Immature natural killer cell (primary cell): ENCODE measurements at regions not wholly inside any gene's neighbourhood (a gene's known extent, or its start where the extent isn't known, plus 50 kb on each side); places are given as distances from the start of the nearest gene placed in this dataset.
"Not testable (repeated sequence)": the region's sequence is repeated elsewhere in the genome, so short reads cannot be mapped to it uniquely, and the experiment has no call there.

Experiments
- DNase-seq, 3 donors: peaks; one replicate each; pipeline ENCODE4 v3.0.0; 2022; ENCODE audit warnings: mixed read lengths in 1 of 3
- H3K27ac Mint-ChIP-seq, 6 donors: one replicate each; pipeline ENCODE4 v1.8.0; 2020; ENCODE audit warnings: mixed read lengths in 6 of 6, mild to moderate bottlenecking in 5 of 6, inconsistent platforms in 4 of 6, moderate library complexity in 3 of 6
- H3K27me3 Mint-ChIP-seq, 3 donors: one replicate each; pipeline ENCODE4 v1.8.0; 2020 to 2021; ENCODE audit warnings: low read depth in 3 of 3, mild to moderate bottlenecking in 3 of 3, mixed read lengths in 3 of 3, moderate library complexity in 3 of 3, inconsistent platforms in 1 of 3
- H3K36me3 Mint-ChIP-seq, 3 donors: one replicate each; pipeline ENCODE4 v1.8.0; 2020; ENCODE audit warnings: mixed read lengths in 3 of 3, inconsistent platforms in 2 of 3, mild to moderate bottlenecking in 2 of 3
- H3K4me1 Mint-ChIP-seq, 2 donors: one replicate each; pipeline ENCODE4 v1.8.0; 2020; ENCODE audit warnings: inconsistent platforms in 2 of 2, mild to moderate bottlenecking in 2 of 2, mixed read lengths in 2 of 2, moderate library complexity in 1 of 2
- H3K4me3 Mint-ChIP-seq, 5 donors: one replicate each; pipeline ENCODE4 v1.8.0; 2020; ENCODE audit warnings: mild to moderate bottlenecking in 5 of 5, mixed read lengths in 5 of 5, inconsistent platforms in 3 of 5, moderate library complexity in 3 of 5
- H3K9me3 Mint-ChIP-seq, 6 donors: one replicate each; pipeline ENCODE4 v1.8.0; 2020; ENCODE audit warnings: mild to moderate bottlenecking in 6 of 6, mixed read lengths in 6 of 6, inconsistent platforms in 4 of 6, moderate library complexity in 3 of 6

DNA sequence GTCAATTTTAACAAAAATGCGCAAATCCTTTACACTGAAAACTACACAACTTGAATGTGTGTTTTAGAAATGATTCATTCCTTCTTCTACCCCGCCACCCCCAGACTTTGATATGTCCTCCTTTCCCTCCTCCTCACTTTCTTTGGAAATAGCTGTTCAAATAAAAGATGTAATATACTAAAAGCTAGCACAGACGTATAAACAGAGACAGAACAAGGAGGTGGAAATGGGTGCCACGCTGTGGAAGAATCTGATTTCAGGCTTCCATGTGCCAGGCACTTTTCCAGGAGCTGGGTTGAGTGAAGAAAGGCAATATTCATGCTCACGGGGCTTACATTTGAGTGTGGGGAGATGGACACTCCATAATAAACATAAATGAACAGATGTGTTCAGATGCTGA is 246.6 kb downstream of the ZNF92 start:
- not testable (repeated sequence) for H3K27ac Mint-ChIP-seq, DNase-seq, H3K27me3 Mint-ChIP-seq, H3K9me3 Mint-ChIP-seq, H3K4me3 Mint-ChIP-seq, H3K36me3 Mint-ChIP-seq, H3K4me1 Mint-ChIP-seq

DNA sequence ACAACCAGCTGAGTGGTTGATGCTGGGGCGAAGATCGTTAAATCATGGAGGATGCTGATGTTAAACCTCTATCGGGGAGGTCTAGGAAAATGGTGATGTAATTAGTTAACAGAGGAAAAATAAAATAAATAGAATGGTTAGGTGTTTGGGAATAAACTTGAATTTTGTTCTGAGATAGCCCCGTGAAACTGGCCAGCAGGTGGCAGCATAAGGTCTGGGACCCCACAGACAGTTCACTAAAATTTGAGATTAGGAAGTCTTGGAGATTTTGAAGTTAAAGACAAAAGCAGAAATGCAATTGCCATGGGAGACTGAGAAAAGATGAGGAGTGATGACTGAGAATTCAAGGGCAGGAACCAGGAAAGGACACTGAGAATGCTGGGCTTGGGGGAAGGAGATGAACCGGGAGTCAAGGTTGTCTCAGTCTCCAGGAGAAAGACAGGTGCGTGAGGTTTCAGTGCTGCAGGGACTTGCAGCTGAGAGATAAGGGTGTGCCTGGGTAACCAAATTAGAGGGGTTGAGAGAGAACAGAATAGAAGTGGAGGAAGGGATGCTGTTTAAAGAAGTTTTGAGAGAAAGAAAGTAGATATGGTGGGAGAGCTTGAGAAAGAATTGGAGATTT is 248.0 kb downstream of the ZNF92 start:
- H3K27me3 Mint-ChIP-seq, H3K9me3 Mint-ChIP-seq, H3K4me1 Mint-ChIP-seq, H3K4me3 Mint-ChIP-seq, H3K36me3 Mint-ChIP-seq, H3K27ac Mint-ChIP-seq: not testable (repeated sequence)
- DNase-seq, result peak in 2 of 3 donors; percentile 3 to 16

DNA sequence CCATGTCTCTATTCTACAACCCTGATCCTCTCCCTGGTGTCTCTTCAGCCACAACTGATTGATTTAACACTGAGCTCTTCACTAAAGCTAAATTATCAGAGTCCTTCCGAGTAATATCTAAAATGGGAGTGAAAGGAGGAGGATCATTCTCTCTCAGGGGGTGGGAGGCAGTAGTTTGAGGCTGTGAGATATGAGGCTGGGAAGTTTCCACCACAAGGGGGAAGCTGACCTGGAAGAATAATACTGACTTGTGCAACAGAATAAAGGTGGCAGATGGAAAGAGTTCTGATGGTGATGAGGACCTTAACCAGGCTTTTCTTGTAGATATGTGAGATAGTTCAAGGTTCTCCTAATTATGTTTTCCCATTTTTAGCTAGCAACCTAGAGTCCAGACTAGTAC is 241.6 kb upstream of the VKORC1L1 start:
- not testable (repeated sequence) for DNase-seq, H3K4me3 Mint-ChIP-seq, H3K36me3 Mint-ChIP-seq, H3K9me3 Mint-ChIP-seq, H3K4me1 Mint-ChIP-seq, H3K27me3 Mint-ChIP-seq, H3K27ac Mint-ChIP-seq

DNA sequence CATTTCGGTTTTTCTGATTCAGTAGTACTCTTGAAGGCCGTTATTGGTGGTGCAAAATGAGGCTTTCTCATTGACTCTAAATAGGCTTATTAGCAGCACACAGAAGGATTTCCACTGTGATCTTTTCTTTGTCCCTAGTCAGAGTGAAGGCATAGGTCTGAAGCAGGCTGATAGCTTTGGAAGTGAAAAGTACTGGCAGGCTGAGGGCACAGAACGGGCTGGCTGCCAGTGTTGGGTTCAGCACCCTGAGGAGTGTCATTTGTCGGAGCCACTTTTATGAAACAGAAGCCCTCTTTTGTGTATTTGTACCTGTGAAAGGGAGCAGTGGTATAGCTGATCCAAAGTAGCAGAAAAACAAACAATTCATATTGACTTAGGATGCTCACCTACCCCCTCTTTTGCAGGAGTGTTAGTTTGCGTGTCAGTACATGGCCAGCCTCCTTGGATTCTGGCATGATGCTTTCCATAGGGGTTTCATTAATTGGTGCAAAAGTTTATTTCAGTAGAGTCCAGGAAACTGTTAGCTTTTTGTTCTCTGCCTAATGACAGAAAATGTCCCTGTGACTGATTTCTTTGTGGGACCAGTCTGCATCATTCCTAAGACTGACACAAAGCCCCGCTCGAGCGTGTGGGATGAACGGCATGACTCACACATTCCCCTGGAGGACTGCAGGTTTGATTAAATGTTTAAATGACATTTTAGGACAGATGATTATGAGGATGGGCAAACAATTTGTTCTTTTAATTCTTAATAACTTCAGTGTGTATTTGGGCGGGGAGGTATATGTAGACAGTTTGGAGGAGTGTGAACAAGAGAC is 239.1 kb upstream of the VKORC1L1 start:
- H3K4me3 Mint-ChIP-seq, H3K4me1 Mint-ChIP-seq, DNase-seq, H3K27me3 Mint-ChIP-seq, H3K9me3 Mint-ChIP-seq, H3K36me3 Mint-ChIP-seq, H3K27ac Mint-ChIP-seq: not testable (repeated sequence)

DNA sequence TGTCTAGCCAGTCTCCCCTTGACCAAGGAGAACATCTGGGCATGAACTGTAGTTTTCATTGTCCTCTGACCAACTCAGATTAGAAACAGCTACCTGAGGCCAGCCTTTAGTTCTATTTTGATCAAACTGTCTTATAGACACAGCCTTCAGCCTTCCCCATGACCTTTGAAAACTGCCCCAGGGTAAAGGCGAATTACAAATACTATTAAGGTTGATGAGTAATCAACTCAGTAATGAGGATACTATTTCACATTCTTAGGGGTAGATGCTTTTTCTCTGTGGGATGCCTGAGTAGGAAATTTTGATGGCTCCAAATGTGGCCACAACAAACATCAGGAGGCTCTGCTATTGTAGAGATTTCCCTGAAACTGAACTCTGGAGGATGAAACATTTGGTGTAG is 234.0 kb upstream of the VKORC1L1 start:
- H3K36me3 Mint-ChIP-seq, H3K4me1 Mint-ChIP-seq, H3K4me3 Mint-ChIP-seq, H3K27me3 Mint-ChIP-seq, DNase-seq, H3K27ac Mint-ChIP-seq, H3K9me3 Mint-ChIP-seq: not testable (repeated sequence)

DNA sequence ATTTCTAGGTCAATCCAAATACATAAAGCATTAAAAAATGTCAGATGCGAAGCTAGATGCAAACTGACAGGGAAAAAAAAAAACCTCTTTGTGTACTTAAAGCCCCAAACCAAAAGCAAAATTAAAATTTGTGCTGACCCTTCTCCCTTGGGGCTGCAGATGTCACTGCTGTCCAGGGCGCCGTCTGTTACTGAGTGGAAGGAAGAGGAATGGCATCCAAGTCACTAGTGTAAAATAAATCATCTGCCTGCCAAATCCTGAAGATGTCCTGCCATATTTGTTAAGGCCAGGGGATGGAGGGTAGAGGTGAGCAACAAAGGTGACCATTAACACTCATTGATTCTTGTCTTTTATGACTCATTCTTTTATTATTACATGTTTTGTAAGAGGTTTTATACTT is 233.2 kb upstream of the VKORC1L1 start:
- not testable (repeated sequence) for H3K27me3 Mint-ChIP-seq, H3K27ac Mint-ChIP-seq, H3K9me3 Mint-ChIP-seq, H3K4me1 Mint-ChIP-seq, DNase-seq, H3K4me3 Mint-ChIP-seq, H3K36me3 Mint-ChIP-seq

DNA sequence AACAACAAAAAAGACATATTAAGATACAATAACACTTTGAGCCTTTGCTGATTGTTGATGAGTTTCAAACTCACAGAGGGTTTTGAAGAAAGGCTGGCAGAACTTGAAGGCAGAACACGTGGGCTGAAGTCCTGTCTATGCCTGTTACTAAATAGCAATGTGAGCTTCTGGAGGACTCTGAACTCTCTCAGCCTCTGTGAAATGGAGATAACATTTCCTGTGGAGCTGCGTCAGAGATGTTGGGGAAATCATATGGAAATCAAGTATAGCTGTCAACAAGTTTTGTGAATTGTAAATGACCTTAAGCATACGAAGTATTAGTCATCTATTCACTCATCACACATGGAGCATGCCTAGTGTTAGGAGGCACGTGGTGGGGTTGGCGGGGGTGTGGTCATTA is 229.4 kb upstream of the VKORC1L1 start:
- not testable (repeated sequence) for H3K36me3 Mint-ChIP-seq

DNA sequence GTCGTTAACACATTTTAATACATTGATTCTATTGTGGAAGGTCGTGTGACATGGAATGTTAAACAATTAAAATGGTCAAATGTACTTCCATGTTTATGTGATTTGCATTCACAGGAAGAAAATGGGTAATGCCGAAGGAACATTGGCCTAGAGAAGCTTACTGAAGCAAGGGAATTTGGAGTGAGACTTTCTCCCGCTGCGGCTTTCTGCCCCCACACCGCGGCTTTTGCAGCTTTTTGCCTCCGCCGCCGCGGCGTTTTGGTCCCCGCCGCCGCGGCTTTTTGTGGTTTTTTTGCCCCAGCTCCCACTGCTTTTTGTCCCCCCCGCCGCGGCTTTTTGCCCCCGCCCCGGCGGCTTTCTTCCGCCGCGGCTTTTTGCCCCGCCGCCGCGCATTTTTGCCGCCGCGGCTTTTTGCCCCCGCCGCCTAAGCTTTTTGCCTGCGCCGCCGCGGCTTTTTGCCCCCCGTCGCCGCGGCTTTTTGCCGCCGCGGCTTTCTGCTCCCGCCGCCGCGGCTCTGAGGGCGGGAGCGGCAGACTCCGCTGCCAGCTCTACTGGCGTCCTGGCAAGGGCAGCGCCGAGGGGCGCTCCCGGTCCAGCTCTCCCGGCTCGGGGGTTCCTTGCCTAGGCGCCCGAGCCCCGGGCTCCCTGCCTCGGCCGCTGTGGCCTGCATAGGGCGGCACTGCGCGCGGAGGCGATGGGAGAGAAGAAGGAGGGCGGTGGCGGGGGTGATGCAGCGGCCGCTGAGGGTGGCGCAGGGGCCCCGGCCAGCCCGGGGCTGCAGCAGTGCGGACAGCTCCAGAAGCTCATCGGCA is 225.5 kb upstream of the VKORC1L1 start:
- H3K27me3 Mint-ChIP-seq, H3K4me1 Mint-ChIP-seq, H3K27ac Mint-ChIP-seq, H3K36me3 Mint-ChIP-seq, DNase-seq, H3K9me3 Mint-ChIP-seq, H3K4me3 Mint-ChIP-seq: not testable (repeated sequence)

More for the DNA sequence above, 229.4 kb upstream of the VKORC1L1 start:
- not testable (repeated sequence) for H3K27me3 Mint-ChIP-seq, DNase-seq, H3K4me1 Mint-ChIP-seq, H3K9me3 Mint-ChIP-seq, H3K27ac Mint-ChIP-seq, H3K4me3 Mint-ChIP-seq

DNA sequence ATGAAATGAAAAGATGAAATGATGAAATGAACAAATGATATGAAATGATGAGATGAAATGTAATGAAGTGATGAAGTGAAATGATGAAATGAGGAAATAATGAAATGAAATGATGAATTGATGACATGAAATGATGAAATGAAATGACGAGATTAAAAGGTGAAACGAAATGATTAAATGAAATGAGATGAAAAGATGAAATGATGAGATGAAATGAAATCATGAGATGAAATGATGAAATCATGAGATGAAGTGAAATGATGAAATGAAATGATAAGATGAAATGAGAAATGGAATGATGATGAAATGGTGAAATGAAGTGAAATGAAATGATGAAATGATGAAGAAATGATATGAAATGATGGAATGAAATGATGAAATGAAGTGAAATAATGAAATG is 221.7 kb upstream of the VKORC1L1 start:
- not testable (repeated sequence) for DNase-seq, H3K36me3 Mint-ChIP-seq, H3K27me3 Mint-ChIP-seq, H3K9me3 Mint-ChIP-seq, H3K4me1 Mint-ChIP-seq, H3K27ac Mint-ChIP-seq
- peak overlapping the region in 1 of 5 donors; percentile 65 for H3K4me3 Mint-ChIP-seq

DNA sequence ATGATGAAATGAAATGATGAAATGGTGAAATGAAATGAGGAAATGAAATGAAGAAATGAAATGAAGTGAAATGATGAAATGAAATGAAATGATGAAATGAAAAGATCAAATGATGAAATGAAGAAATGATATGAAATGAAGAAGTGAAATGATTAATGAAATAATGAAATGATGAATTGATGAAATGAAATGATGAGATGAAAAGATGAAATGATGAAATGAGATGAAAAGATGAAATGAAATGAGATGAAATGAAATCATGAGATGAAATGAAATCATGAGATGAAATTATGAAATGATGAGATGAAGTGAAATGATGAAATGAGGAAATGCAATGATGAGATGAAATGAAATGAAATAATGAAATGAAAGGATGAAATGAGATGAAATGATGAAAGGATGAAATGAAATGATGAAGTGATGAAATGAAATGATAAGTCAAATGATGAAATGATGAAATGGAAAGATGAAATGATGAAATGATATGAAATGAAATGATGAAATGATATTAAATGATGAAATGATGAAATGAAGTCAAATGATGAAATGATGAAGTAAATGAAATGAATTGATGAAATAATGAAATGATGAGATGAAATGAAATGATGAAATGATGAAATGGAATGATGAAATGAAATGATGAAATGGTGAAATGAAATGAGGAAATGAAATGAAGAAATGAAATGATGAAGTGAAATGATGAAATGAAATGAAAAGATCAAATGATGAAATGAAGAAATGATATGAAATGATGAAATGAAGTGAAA is 220.9 kb upstream of the VKORC1L1 start:
- not testable (repeated sequence) for H3K36me3 Mint-ChIP-seq, H3K27me3 Mint-ChIP-seq, H3K4me1 Mint-ChIP-seq, H3K27ac Mint-ChIP-seq, DNase-seq, H3K9me3 Mint-ChIP-seq
- H3K4me3 Mint-ChIP-seq, result peak overlapping the region in 1 of 5 donors; percentile 23

DNA sequence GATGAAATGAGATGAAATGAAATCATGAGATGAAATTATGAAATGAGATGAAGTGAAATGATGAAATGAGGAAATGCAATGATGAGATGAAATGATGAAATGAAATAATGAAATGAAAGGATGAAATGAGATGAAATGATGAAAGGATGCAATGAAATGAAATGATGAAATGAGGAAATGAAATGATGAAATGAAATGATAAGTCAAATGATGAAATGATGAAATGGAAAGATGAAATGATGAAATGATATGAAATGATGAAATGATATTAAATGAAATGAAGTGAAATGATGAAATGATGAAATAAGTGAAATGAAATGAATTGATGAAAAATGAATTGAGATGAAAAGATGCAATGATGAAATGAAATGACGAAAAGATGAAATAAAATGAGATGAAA is 220.2 kb upstream of the VKORC1L1 start:
- H3K36me3 Mint-ChIP-seq, H3K4me1 Mint-ChIP-seq, H3K4me3 Mint-ChIP-seq, DNase-seq, H3K27ac Mint-ChIP-seq, H3K27me3 Mint-ChIP-seq, H3K9me3 Mint-ChIP-seq: not testable (repeated sequence)

DNA sequence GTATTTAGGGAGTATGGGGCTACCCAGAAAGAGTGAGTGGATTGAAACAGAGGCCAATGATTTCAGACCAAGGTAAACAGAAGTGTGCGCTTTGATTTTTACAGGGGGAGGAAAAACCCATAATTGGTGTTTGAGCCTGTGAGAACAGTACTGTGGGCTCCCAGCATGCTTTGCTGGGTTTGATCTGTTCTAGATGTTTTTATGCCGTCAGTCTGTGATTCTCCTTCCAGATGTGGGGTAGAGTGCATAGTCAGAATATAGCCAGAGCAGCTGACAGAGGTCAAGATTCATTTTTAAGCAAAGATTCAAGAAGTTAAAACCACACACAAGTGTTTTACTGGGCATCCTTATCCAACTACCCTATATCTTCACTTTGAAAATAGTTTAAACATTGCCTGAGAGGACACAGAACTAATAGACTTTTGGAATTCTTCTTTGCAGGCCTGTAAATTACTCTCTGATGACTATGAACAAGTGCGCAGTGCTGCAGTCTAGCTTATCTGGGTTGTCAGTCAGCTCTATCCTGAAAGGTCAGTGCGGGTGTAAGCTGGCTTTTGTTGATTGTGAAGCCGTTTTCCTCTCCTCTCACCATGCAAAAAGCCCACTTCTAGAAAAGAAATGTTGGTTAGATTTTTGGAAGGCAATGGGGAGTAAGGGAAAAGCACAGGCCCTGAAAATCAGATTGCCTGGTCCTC is 216.2 kb upstream of the VKORC1L1 start:
- H3K36me3 Mint-ChIP-seq, H3K9me3 Mint-ChIP-seq, H3K27ac Mint-ChIP-seq, H3K27me3 Mint-ChIP-seq, H3K4me1 Mint-ChIP-seq, H3K4me3 Mint-ChIP-seq, DNase-seq: not testable (repeated sequence)

DNA sequence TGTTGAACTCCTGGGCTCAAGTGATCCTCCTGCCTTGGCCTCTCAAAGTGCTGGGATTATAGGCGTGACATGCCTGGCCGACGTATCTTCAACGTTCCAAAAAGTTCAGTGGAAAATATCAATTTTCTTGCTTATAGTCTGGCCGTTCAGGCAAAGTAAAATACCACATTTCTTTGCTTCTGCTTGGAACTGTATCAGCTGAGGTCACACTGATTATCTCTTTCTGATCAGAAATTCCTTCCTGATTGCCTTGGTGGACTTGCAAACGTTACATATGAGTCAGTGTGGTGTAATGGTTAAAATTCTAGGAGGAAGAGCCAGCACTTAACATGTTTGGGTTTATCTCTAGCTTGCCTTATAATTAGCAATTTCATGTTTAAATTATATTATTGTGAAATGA is 189.5 kb upstream of the VKORC1L1 start:
- H3K9me3 Mint-ChIP-seq, H3K36me3 Mint-ChIP-seq, H3K4me3 Mint-ChIP-seq, H3K27ac Mint-ChIP-seq, H3K4me1 Mint-ChIP-seq, H3K27me3 Mint-ChIP-seq, DNase-seq: not testable (repeated sequence)
